GM12865 (cell line): ENCODE measurements at regions not wholly inside any gene's neighbourhood (a gene's known extent, or its start where the extent isn't known, plus 50 kb on each side); places are given as distances from the start of the nearest gene placed in this dataset.
A peak's percentile ranks its signal among the peaks of the same experiment; 100 is the strongest.
"Not testable (repeated sequence)": the region's sequence is repeated elsewhere in the genome, so short reads cannot be mapped to it uniquely, and the experiment has no call there.

Experiments used
- DNase-seq: peaks from one replicate; pipeline ENCODE4 v3.0.0; 2010; ENCODE audit warnings: low read depth
- H3K4me3 ChIP-seq: 2 replicates; pipeline ENCODE4 v1.5.1; 2011; ENCODE audit warnings: mild to moderate bottlenecking, low read depth, low read length, control low read depth
- CTCF ChIP-seq: IDR thresholded peaks from 2 replicates; pipeline ENCODE4 v1.5.1; 2011; ENCODE audit warnings: low read length, control low read depth, low read depth, inconsistent platforms; ENCODE audit not compliant: insufficient read depth; ENCODE audit errors: missing control alignments

GRCh38 chr6:84967965-84968364, 203.6 kb upstream of the TBX18 start:
- no peak overlapping the region for H3K4me3 ChIP-seq
- DNase-seq: no peak
- no peak for TF ChIP-seq CTCF

- TF ChIP-seq CTCF: peak; percentile 30
- DNase-seq: peak; percentile 16
- H3K4me3 ChIP-seq: no peak overlapping the region
Measured at GRCh38 chr6:84967389-84967788, 203.0 kb upstream of the TBX18 start.

GRCh38 chr6:84953111-84953755, 188.8 kb upstream of the TBX18 start:
- TF ChIP-seq CTCF: no peak
- DNase-seq: no peak
- no peak overlapping the region for H3K4me3 ChIP-seq

GRCh38 chr6:84944926-84945325, 180.5 kb upstream of the TBX18 start:
- not testable (repeated sequence) for H3K4me3 ChIP-seq, DNase-seq

- TF ChIP-seq CTCF: no peak
- DNase-seq: no peak
- H3K4me3 ChIP-seq: no peak overlapping the region
Measured at GRCh38 chr6:84943905-84944304, 179.5 kb upstream of the TBX18 start.

- not testable (repeated sequence) for H3K4me3 ChIP-seq, DNase-seq
Measured at GRCh38 chr6:84941609-84942008, 177.2 kb upstream of the TBX18 start.

- TF ChIP-seq CTCF: no peak
- no peak for DNase-seq
- H3K4me3 ChIP-seq: no peak overlapping the region
Measured at GRCh38 chr6:84929212-84929611, 164.8 kb upstream of the TBX18 start.

GRCh38 chr6:84927551-84927950, 163.2 kb upstream of the TBX18 start:
- no peak for TF ChIP-seq CTCF
- DNase-seq: no peak
- no peak overlapping the region for H3K4me3 ChIP-seq
